WTC11 (cell line): ENCODE measurements at regions not wholly inside any gene's neighbourhood (a gene's known extent, or its start where the extent isn't known, plus 50 kb on each side); places are given as distances from the start of the nearest gene placed in this dataset.

Source experiments
- ATAC-seq: fragments of 200-7000 bp; cut with Tn5 transposase; 2 replicates; pipeline ENCODE4 v1.10.0; 2021; ENCODE audit warnings: mild to moderate bottlenecking, moderate library complexity
- CTCF ChIA-PET: fragments of 300-600 bp; sonication (Branson Sonifier 250); formaldehyde crosslinking; loops from one replicate; lab custom pipeline; 2021; ENCODE audit warnings: antibody characterized with exemption; lab: Charles Lee
- POLR2A ChIA-PET: fragments of 350-600 bp; sonication (Branson Sonifier 250); formaldehyde crosslinking; loops from one replicate; lab custom pipeline; 2021; ENCODE audit warnings: antibody characterized with exemption; lab: Charles Lee
- DNase-seq: peaks from one replicate; pipeline ENCODE4 v3.0.0; 2021; ENCODE audit warnings: low spot score
- H3K27ac Mint-ChIP-seq: 2 replicates; pipeline ENCODE4 v1.8.0; 2021; ENCODE audit warnings: mixed read lengths
- H3K27me3 Mint-ChIP-seq: 2 replicates; pipeline ENCODE4 v1.8.0; 2021; ENCODE audit warnings: low read depth, mild to moderate bottlenecking, moderate library complexity, mixed read lengths
- H3K36me3 Mint-ChIP-seq: 2 replicates; pipeline ENCODE4 v1.8.0; 2021; ENCODE audit warnings: mixed read lengths
- H3K4me1 Mint-ChIP-seq: 2 replicates; pipeline ENCODE4 v1.8.0; 2022; ENCODE audit warnings: mixed read lengths
- H3K4me3 Mint-ChIP-seq: 2 replicates; pipeline ENCODE4 v1.8.0; 2021; ENCODE audit warnings: mild to moderate bottlenecking, moderate library complexity, mixed read lengths
- H3K9me3 Mint-ChIP-seq: 2 replicates; pipeline ENCODE4 v1.8.0; 2021; ENCODE audit warnings: mixed read lengths
- CDX4 ChIP-seq: fragments of 250-450 bp; sonication (Bioruptor Pico); IDR thresholded peaks from 2 replicates; pipeline ENCODE4 v1.9.0; 2021; ENCODE audit warnings: moderate library complexity, mild to moderate bottlenecking, inconsistent platforms, borderline replicate concordance
- CREB1 ChIP-seq: sonication (generic); formaldehyde crosslinking; IDR thresholded peaks from 2 replicates; pipeline ENCODE4 v1.8.0; 2023; ENCODE audit warnings: mild to moderate bottlenecking, missing genetic modification reagents
- CTCF ChIP-seq: fragments of 200-600 bp; IDR thresholded peaks from 2 replicates; pipeline ENCODE4 v1.8.0; 2022; ENCODE audit warnings: antibody characterized with exemption
- E2F4 ChIP-seq: sonication (generic); formaldehyde crosslinking; IDR thresholded peaks from 2 replicates; pipeline ENCODE4 v1.8.1; 2022; ENCODE audit warnings: low read depth, mild to moderate bottlenecking, moderate library complexity, missing genetic modification reagents, borderline replicate concordance
- ERG ChIP-seq: fragments of 250-450 bp; sonication (Bioruptor Pico); IDR thresholded peaks from 2 replicates; pipeline ENCODE4 v1.8.0; 2021; ENCODE audit warnings: mild to moderate bottlenecking
- GRHL2 ChIP-seq: fragments of 250-450 bp; sonication (Bioruptor Pico); IDR thresholded peaks from 2 replicates; pipeline ENCODE4 v1.8.0; 2022; ENCODE audit warnings: mild to moderate bottlenecking, moderate library complexity; ENCODE audit not compliant: insufficient replicate concordance, severe bottlenecking
- HMGA2 ChIP-seq: fragments of 250-450 bp; sonication (Bioruptor Pico); IDR thresholded peaks from 2 replicates; pipeline ENCODE4 v1.4.0; 2021; ENCODE audit warnings: mild to moderate bottlenecking, moderate library complexity
- MLX ChIP-seq: sonication (generic); formaldehyde crosslinking; IDR thresholded peaks from 2 replicates; pipeline ENCODE4 v1.8.1; 2023; ENCODE audit warnings: mild to moderate bottlenecking, missing genetic modification reagents, moderate library complexity
- NR3C1 ChIP-seq: sonication (generic); formaldehyde crosslinking; conservative IDR thresholded peaks from 2 replicates; pipeline ENCODE4 v1.8.1; 2023; ENCODE audit warnings: low read depth, mild to moderate bottlenecking, missing genetic modification reagents
- OVOL2 ChIP-seq: fragments of 250-450 bp; sonication (Bioruptor Pico); IDR thresholded peaks from 2 replicates; pipeline ENCODE4 v1.9.0; 2021; ENCODE audit warnings: mild to moderate bottlenecking, borderline replicate concordance
- RORB ChIP-seq: fragments of 250-450 bp; sonication (Bioruptor Pico); IDR thresholded peaks from 2 replicates; pipeline ENCODE4 v1.9.0; 2021; ENCODE audit warnings: mild to moderate bottlenecking
- SOX15 ChIP-seq: fragments of 250-450 bp; sonication (Bioruptor Pico); IDR thresholded peaks from 2 replicates; pipeline ENCODE4 v1.9.0; 2021; ENCODE audit warnings: mild to moderate bottlenecking
- ZBTB21 ChIP-seq: sonication (generic); formaldehyde crosslinking; IDR thresholded peaks from 2 replicates; pipeline ENCODE4 v1.8.1; 2023; ENCODE audit warnings: mild to moderate bottlenecking, missing genetic modification reagents, borderline replicate concordance
- ZNF138 ChIP-seq: sonication (generic); formaldehyde crosslinking; conservative IDR thresholded peaks from 2 replicates; pipeline ENCODE4 v1.8.1; 2022; ENCODE audit warnings: mild to moderate bottlenecking, moderate library complexity, missing genetic modification reagents
- ZNF219 ChIP-seq: sonication (generic); formaldehyde crosslinking; IDR thresholded peaks from 2 replicates; pipeline ENCODE4 v1.8.0; 2023; ENCODE audit warnings: missing genetic modification reagents, mild to moderate bottlenecking, borderline replicate concordance
- ZNF281 ChIP-seq: sonication (generic); formaldehyde crosslinking; IDR thresholded peaks from 2 replicates; pipeline ENCODE4 v1.8.0; 2023; ENCODE audit warnings: mild to moderate bottlenecking, missing genetic modification reagents
- ZNF317 ChIP-seq: sonication (generic); formaldehyde crosslinking; IDR thresholded peaks from 2 replicates; pipeline ENCODE4 v1.8.1; 2023; ENCODE audit warnings: low read depth, mild to moderate bottlenecking, moderate library complexity, missing genetic modification reagents, borderline replicate concordance

GRCh38 chr11:15861256-15861655, 495.1 kb downstream of the SOX6 start (continued):
- TF ChIP-seq SOX15 (CRISPR knock-in tag), result no peak
- no peak for TF ChIP-seq ZNF317 (CRISPR knock-in tag)

GRCh38 chr11:15863411-15863810, 492.9 kb downstream of the SOX6 start:
- no peaks in the 10 kb centered on the region; the same call in 1 of the 2 replicates for H3K36me3 Mint-ChIP-seq
- peaks cover 23% of the 10 kb centered on the region for H3K9me3 Mint-ChIP-seq
- DNase-seq, result no peak
- ChIA-PET CTCF (interaction anchor here (0.7 to 1.0 kb wide), 2 partner anchors 11 to 77 kb away, joined by 3 read pairs; no protein-coding TSS in a partner anchor), POLR2A (no interaction called here)
- TF ChIP-seq OVOL2 (CRISPR knock-in tag) (no peak), E2F4 (no peak), ZNF138 (no peak), CTCF (no peak), RORB (CRISPR knock-in tag) (no peak), MLX (CRISPR knock-in tag) (no peak), CREB1 (CRISPR knock-in tag) (no peak), NR3C1 (CRISPR knock-in tag) (no peak), HMGA2 (CRISPR knock-in tag) (no peak), GRHL2 (CRISPR knock-in tag) (no peak), CDX4 (CRISPR knock-in tag) (no peak), ZBTB21 (CRISPR knock-in tag) (no peak), ZNF219 (no peak), ZNF281 (no peak), ERG (CRISPR knock-in tag) (no peak)
- TF ChIP-seq, all 79 proteins: peak for 0
- no peak overlapping the region for H3K4me3 Mint-ChIP-seq
- peaks cover 8% of the 10 kb centered on the region for H3K27me3 Mint-ChIP-seq
- no peak overlapping the region for H3K27ac Mint-ChIP-seq
- H3K4me1 Mint-ChIP-seq, result peaks cover 29% of the 10 kb centered on the region
- no peak for ATAC-seq
